Lower leg skin (tissue), 4 donors: ENCODE measurements at regions not wholly inside any gene's neighbourhood (a gene's known extent, or its start where the extent isn't known, plus 50 kb on each side); places are given as distances from the start of the nearest gene placed in this dataset.

Experiments used
- DNase-seq, 2 donors: peaks; one replicate each; pipeline ENCODE4 v3.0.0-alpha.2; 2019; ENCODE audit warnings: low spot score in 2 of 2
- H3K4me3 ChIP-seq: fragments of 200-600 bp; sonication (generic); 2 replicates; pipeline ENCODE4 v1.5.1; 2017; ENCODE audit warnings: mild to moderate bottlenecking, low read depth; ENCODE audit not compliant: poor library complexity, severe bottlenecking
- CTCF ChIP-seq, 3 donors: fragments of 450-650 bp; IDR thresholded peaks; one replicate each; pipeline ENCODE4 v1.5.1; 2016; ENCODE audit warnings: antibody characterized with exemption in 3 of 3, mild to moderate bottlenecking in 3 of 3, moderate library complexity in 2 of 3
- POLR2A ChIP-seq, 2 donors: fragments of 450-650 bp; IDR thresholded peaks; one replicate each; pipeline ENCODE4 v1.6.1; 2016 to 2017; ENCODE audit warnings: antibody characterized with exemption in 2 of 2, mild to moderate bottlenecking in 1 of 2, moderate library complexity in 1 of 2
- WGBS, 2 donors: methylation state at CpG; one replicate each; pipeline ENCODE4 v1.1.5; 2018; 5-methylcytosine and 5-hydroxymethylcytosine counted together
- intact Hi-C: fragments of 100-400 bp; cut with DNase I; formaldehyde crosslinking; loops from one replicate; pipeline ENCODE4 v1.15.0; 2023; ENCODE audit warnings: low total_unique reads

- TF ChIP-seq POLR2A (IDR thresholded peaks at IDR 0.05): no peak
- no peak for TF ChIP-seq CTCF (IDR thresholded peaks at IDR 0.05)
- no peak overlapping the region for H3K4me3 ChIP-seq
- DNase-seq: no peak
- intact Hi-C loops: no loop called here
Measured at GRCh38 chr4:120418146-120418545, 351.5 kb upstream of the MAD2L1 start.

GRCh38 chr4:120415896-120416295 lies 349.2 kb upstream of the MAD2L1 start:
- no peak for DNase-seq
- no peak overlapping the region for H3K4me3 ChIP-seq
- intact Hi-C loops: no loop called here
- TF ChIP-seq POLR2A (IDR thresholded peaks at IDR 0.05): no peak
- no peak for TF ChIP-seq CTCF (IDR thresholded peaks at IDR 0.05)

DNA sequence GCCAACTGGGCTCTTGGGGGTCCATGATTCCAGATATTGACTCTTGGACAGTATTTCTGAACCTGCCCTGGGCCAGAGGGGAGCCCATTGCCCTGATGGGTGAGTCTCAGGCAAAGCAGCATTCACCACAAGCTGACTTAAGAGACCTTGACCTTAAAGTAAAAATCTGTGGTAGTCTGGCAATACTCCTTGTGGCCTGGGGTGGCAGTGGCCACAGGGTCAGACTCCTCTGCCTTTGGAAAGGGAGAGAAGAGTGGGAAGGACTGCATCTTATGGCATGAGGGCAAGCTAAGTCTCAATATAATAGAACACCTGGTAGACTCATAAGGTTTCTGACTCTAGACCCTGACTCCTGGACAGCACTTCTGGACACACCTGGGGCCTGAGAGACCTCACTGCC lies 340.3 kb upstream of the MAD2L1 start:
- intact Hi-C loops: no loop called here
- H3K4me3 ChIP-seq: no peak overlapping the region
- TF ChIP-seq POLR2A (IDR thresholded peaks at IDR 0.05) (no peak), CTCF (IDR thresholded peaks at IDR 0.05) (no peak)
- DNase-seq: no peak

DNA sequence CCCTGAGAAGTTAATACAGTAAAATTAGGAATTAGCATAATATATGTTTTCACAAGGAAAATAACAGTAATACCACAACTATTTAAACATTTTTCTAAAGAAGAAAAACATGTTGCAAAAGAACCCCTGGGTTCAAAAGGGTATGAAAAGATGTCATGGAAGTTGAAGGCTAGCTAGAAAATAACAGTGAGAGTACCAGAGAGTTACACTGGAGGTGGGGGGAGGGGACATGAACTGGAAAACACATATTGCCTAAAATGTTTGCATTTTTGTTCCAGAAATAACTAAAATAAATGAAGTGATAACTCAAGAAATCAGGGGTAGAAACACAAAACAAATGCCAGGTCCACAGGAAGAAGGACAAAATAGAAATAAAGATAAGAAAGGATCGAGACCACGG lies 336.6 kb upstream of the MAD2L1 start:
- intact Hi-C loops: no loop called here
- no peak for DNase-seq
- no peak overlapping the region for H3K4me3 ChIP-seq
- no peak for TF ChIP-seq POLR2A (IDR thresholded peaks at IDR 0.05)
- TF ChIP-seq CTCF (IDR thresholded peaks at IDR 0.05): no peak
- WGBS, 2 donors: 90 to 94% methylated on average over 2 of the region's 2 CpGs

DNA sequence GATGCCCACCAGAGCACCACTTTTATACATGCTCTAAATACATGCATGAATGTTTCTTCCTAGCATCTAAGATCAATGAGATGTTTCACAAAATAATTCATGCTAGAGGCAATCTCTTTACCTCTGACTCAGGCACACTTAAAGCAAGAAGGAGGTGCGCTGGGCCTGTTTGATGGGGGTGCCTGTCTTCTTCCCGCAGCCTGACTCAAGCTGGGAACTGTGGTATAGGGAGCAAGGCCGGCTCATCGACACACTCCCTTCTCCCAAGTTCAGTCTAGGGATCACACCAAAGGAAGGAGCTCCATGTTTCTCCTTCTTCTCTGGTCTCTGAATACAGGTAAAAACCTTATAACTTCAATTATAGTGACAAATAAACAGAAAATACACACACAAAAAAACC lies 333.8 kb upstream of the MAD2L1 start:
- DNase-seq: no peak
- H3K4me3 ChIP-seq: no peak overlapping the region
- WGBS, 2 donors: 90 to 92% methylated on average over 4 of the region's 4 CpGs
- intact Hi-C loops: no loop called here
- TF ChIP-seq POLR2A (IDR thresholded peaks at IDR 0.05) (no peak), CTCF (IDR thresholded peaks at IDR 0.05) (no peak)

DNA sequence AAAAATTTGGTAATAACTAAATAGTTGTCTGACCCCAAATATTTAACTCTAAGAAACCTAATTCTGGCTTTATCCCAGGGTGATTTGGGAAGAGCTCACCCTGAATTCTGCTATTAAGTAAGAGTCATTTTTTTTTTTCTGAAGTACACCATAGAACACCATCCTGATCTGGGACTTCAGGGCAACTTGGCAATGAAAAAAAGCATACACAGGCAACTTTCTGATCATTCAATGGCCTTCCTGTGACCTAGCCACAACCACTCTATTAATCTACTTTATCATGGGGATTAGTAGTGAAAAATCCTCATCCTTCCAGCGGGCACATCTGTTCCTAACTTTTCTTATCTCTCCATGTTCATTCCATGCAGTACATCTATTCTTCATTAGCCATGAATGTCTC lies 333.2 kb upstream of the MAD2L1 start:
- intact Hi-C loops: no loop called here
- H3K4me3 ChIP-seq: no peak overlapping the region
- TF ChIP-seq CTCF (IDR thresholded peaks at IDR 0.05) (no peak), POLR2A (IDR thresholded peaks at IDR 0.05) (no peak)
- WGBS, 2 donors: 89 to 94% methylated on average over 1 of the region's 1 CpG
- DNase-seq: no peak
